Endothelial cell of umbilical vein (primary cell): ENCODE measurements at regions not wholly inside any gene's neighbourhood (a gene's known extent, or its start where the extent isn't known, plus 50 kb on each side); places are given as distances from the start of the nearest gene placed in this dataset.

ENCODE experiments used
- BruUV-seq: library from RNA; stranded (reverse); fragments of 400-500 nt; replicated peaks from 2 replicates; lab custom pipeline; 2021; lab: Mats Ljungman, UMichigan
- CTCF ChIA-PET: fragments of 300-600, 350-600 bp; sonication (Branson Sonifier 250); formaldehyde crosslinking; loops from one replicate; lab custom pipeline; 2021; ENCODE audit warnings: antibody characterized with exemption, inconsistent platforms; lab: Charles Lee
- POLR2A ChIA-PET: fragments of 300-600, 350-600 bp; sonication (Branson Sonifier 250); formaldehyde crosslinking; loops from one replicate; lab custom pipeline; 2021; ENCODE audit warnings: antibody characterized with exemption, inconsistent platforms; lab: Charles Lee
- DNase-seq: peaks from one replicate; pipeline ENCODE4 v3.0.0-alpha.2; 2011; ENCODE audit warnings: low read depth, low spot score
- FAIRE-seq: peaks from 2 replicates; lab custom pipeline; 2011; peaks lifted over from hg19 to GRCh38; lab: Jason Lieb, UNC
- H2AFZ ChIP-seq: 2 replicates; pipeline ENCODE4 v1.6.0; 2012; ENCODE audit warnings: low read depth, low read length, control low read depth, inconsistent platforms
- H3K27ac ChIP-seq: 2 replicates; pipeline ENCODE4 v1.5.1; 2011; ENCODE audit warnings: low read depth, mild to moderate bottlenecking, control low read depth, low read length, moderate library complexity; ENCODE audit not compliant: insufficient read depth
- H3K27me3 ChIP-seq, 2 experiments: 2 replicates each; pipeline versions ENCODE4 v1.6.0 to v1.6.1; 2011; ENCODE audit warnings: low read length in 2 of 2, mixed read lengths in 1 of 2; ENCODE audit not compliant: control insufficient read depth in 2 of 2, insufficient read depth in 2 of 2
- H3K36me3 ChIP-seq, 2 experiments: 2 replicates in 1 of 2; 3 replicates in 1 of 2; pipeline ENCODE4 v1.5.1; 2011; ENCODE audit warnings: low read length in 2 of 2, mild to moderate bottlenecking in 1 of 2, moderate library complexity in 1 of 2; ENCODE audit not compliant: control insufficient read depth in 2 of 2, insufficient read depth in 2 of 2; ENCODE audit errors: extremely low read depth in 1 of 2
- H3K4me1 ChIP-seq: 3 replicates; pipeline ENCODE4 v1.5.1; 2011; ENCODE audit warnings: mild to moderate bottlenecking, low read length; ENCODE audit not compliant: control insufficient read depth, insufficient read depth; ENCODE audit errors: extremely low read depth
- H3K4me2 ChIP-seq: 2 replicates; pipeline ENCODE4 v1.6.1; 2011; ENCODE audit warnings: low read length, control low read depth, mixed read lengths; ENCODE audit not compliant: insufficient read depth
- H3K4me3 ChIP-seq, 3 experiments: fragments of 200-600 bp in 1 of 3; sonication (generic), shearing (Covaris generic) in 1 of 3; replicated peaks in 1 of 3; 2 replicates each; pipeline ENCODE4 v1.5.1; 2011 to 2016; ENCODE audit warnings: control low read depth in 3 of 3, low read length in 3 of 3, mild to moderate bottlenecking in 2 of 3, inconsistent platforms in 1 of 3, low read depth in 1 of 3, moderate library complexity in 1 of 3; ENCODE audit not compliant: insufficient read depth in 1 of 3
- H3K79me2 ChIP-seq: 2 replicates; pipeline ENCODE4 v1.6.0; 2012; ENCODE audit warnings: low read length, inconsistent platforms; ENCODE audit not compliant: control insufficient read depth, insufficient read depth
- H3K9ac ChIP-seq: replicated peaks from 2 replicates; pipeline ENCODE3; 2011; ENCODE audit warnings: low read length, control low read depth; ENCODE audit not compliant: insufficient read depth; ENCODE audit errors: extremely low read depth
- H3K9me1 ChIP-seq: replicated peaks from 3 replicates; pipeline ENCODE4 v1.6.0; 2011; ENCODE audit warnings: mild to moderate bottlenecking, low read length; ENCODE audit not compliant: control insufficient read depth, insufficient read depth; ENCODE audit errors: extremely low read depth
- H3K9me3 ChIP-seq: replicated peaks from 2 replicates; pipeline ENCODE4 v1.5.1; 2012; ENCODE audit warnings: low read length, inconsistent platforms; ENCODE audit not compliant: control insufficient read depth, insufficient read depth
- H4K20me1 ChIP-seq: replicated peaks from 2 replicates; pipeline ENCODE3; 2011; ENCODE audit warnings: mild to moderate bottlenecking, low read length; ENCODE audit not compliant: control insufficient read depth, insufficient read depth; ENCODE audit errors: extremely low read depth
- CTCF ChIP-seq, 2 donors: IDR thresholded peaks; 1 replicate in 1 of 2; 2 replicates in 1 of 2; pipeline ENCODE4 v1.5.1; 2011; ENCODE audit warnings: low read length in 2 of 2, mild to moderate bottlenecking in 2 of 2, moderate library complexity in 2 of 2, control low read depth in 1 of 2, inconsistent platforms in 1 of 2, low read depth in 1 of 2; ENCODE audit not compliant: insufficient read depth in 1 of 2; ENCODE audit errors: extremely low read depth in 1 of 2
- EZH2 ChIP-seq: IDR thresholded peaks from 2 replicates; pipeline ENCODE4 v1.6.1; 2012; ENCODE audit warnings: borderline replicate concordance, low read depth, mild to moderate bottlenecking, moderate library complexity, low read length, inconsistent platforms; ENCODE audit not compliant: severe bottlenecking
- FOS ChIP-seq: IDR thresholded peaks from 2 replicates; pipeline ENCODE4 v1.6.1; 2011; ENCODE audit warnings: mild to moderate bottlenecking, low read length, moderate library complexity, borderline replicate concordance; ENCODE audit not compliant: insufficient read depth
- GATA2 ChIP-seq: IDR thresholded peaks from 2 replicates; pipeline ENCODE4 v1.7.0; 2011; ENCODE audit warnings: low read depth, mild to moderate bottlenecking, moderate library complexity, mixed read lengths, low read length; ENCODE audit not compliant: insufficient read length, insufficient read depth
- JUN ChIP-seq: IDR thresholded peaks from 2 replicates; pipeline ENCODE4 v1.6.1; 2011; ENCODE audit warnings: borderline replicate concordance, low read depth; ENCODE audit not compliant: insufficient read length, insufficient read depth
- MYC ChIP-seq: IDR thresholded peaks from one replicate; pipeline ENCODE4 v1.6.1; 2011; ENCODE audit warnings: mild to moderate bottlenecking, low read depth, low read length
- POLR2A ChIP-seq: IDR thresholded peaks from 2 replicates; pipeline ENCODE4 v1.6.1; 2012; ENCODE audit warnings: low read depth, mild to moderate bottlenecking, control low read depth, low read length
- POLR2AphosphoS5 ChIP-seq: IDR thresholded peaks from 2 replicates; pipeline ENCODE4 v1.6.1; 2012; ENCODE audit warnings: low read depth, mild to moderate bottlenecking, control low read depth, low read length, moderate library complexity; ENCODE audit not compliant: insufficient read depth
- dilution Hi-C: fragments of 300-500 bp; cut with MboI; formaldehyde crosslinking; loops from one replicate; pipeline ENCODE4 v1.15.0; 2019; ENCODE audit warnings: low sequenced_read_pairs; ENCODE audit not compliant: extremely low pct_ligation_motif_present
- intact Hi-C: fragments of 100-400 bp; cut with micrococcal nuclease; formaldehyde crosslinking; loops from one replicate; pipeline ENCODE4 v1.10.0; 2022
- TF ChIP-seq, protein P1 (sequence below): IDR thresholded peaks from 2 replicates; pipeline ENCODE4 v1.6.1; 2011; ENCODE audit not compliant: insufficient read depth, insufficient read length

GRCh38 chr3:18715208-18715607 lies 290.1 kb upstream of the SATB1 start:
- Histone ChIP-seq H3K27ac (no peak overlapping the region), H3K9ac (no peak overlapping the region), H3K79me2 (no peaks in the 10 kb centered on the region), H3K27me3 (no peaks in the 10 kb centered on the region), H3K4me1 (no peaks in the 10 kb centered on the region), H2AFZ (no peak overlapping the region), H3K9me3 (peaks cover 5% of the 10 kb centered on the region), H3K4me3 (no peak overlapping the region), H3K9me1 (no peaks in the 10 kb centered on the region), H3K4me2 (no peak overlapping the region), H4K20me1 (no peaks in the 10 kb centered on the region), H3K36me3 (no peaks in the 10 kb centered on the region)
- FAIRE-seq (no peak), DNase-seq (no peak)
- TF ChIP-seq POLR2AphosphoS5: no peak
- CTCF ChIA-PET: no interaction called here
- dilution Hi-C loops (no loop called here), intact Hi-C loops (no loop called here)
- POLR2A ChIA-PET: no interaction called here
- no TSS peak for BruUV-seq

DNA sequence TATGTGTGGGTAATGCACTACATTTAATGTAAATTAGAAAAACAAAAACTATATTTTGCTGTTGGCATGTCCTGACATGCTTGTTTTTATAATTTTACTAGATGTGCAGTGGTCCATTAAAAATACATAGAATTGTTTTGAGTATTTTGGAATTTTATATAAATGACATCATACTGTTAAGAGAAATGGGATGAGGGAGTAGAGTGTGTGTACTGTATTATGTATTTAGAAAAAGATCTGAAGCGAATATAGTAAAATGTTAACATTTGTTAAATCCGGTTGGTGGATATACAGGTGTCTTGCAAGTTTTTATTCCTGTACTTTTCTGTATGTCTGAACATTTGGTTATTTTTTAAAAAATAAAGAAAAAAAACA lies 288.4 kb upstream of the SATB1 start:
- H3K27me3 ChIP-seq: no peaks in the 10 kb centered on the region
- ChIA-PET POLR2A (no interaction called here), CTCF (no interaction called here)

More for the DNA sequence above, 288.4 kb upstream of the SATB1 start:
- DNase-seq: no peak
- Histone ChIP-seq H3K4me3 (no peak overlapping the region), H4K20me1 (no peaks in the 10 kb centered on the region), H3K9ac (no peak overlapping the region), H3K27ac (no peak overlapping the region), H3K79me2 (no peaks in the 10 kb centered on the region), H2AFZ (no peak overlapping the region), H3K36me3 (no peaks in the 10 kb centered on the region), H3K4me1 (no peaks in the 10 kb centered on the region), H3K9me1 (no peaks in the 10 kb centered on the region), H3K9me3 (peaks cover 4% of the 10 kb centered on the region), H3K4me2 (no peak overlapping the region)
- intact Hi-C loops: no loop called here
- no peak for FAIRE-seq
- dilution Hi-C loops: no loop called here
- BruUV-seq: no TSS peak
- TF ChIP-seq FOS (no peak), GATA2 (no peak), JUN (no peak), POLR2AphosphoS5 (no peak), MYC (no peak), CTCF (IDR thresholded peaks at IDR 0.05; ENCODE audit: extremely low read depth in 1 of 2, insufficient read depth in 1 of 2, low read depth in 1 of 2, low read length in 2 of 2) (no peak), POLR2A (no peak), EZH2 (no peak)
- TF ChIP-seq, protein P1, sequence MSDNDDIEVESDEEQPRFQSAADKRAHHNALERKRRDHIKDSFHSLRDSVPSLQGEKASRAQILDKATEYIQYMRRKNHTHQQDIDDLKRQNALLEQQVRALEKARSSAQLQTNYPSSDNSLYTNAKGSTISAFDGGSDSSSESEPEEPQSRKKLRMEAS: no peak
